GM19397 (cell line): ENCODE measurements at regions not wholly inside any gene's neighbourhood (a gene's known extent, or its start where the extent isn't known, plus 50 kb on each side); places are given as distances from the start of the nearest gene placed in this dataset.
"Not testable (repeated sequence)": the region's sequence is repeated elsewhere in the genome, so short reads cannot be mapped to it uniquely, and the experiment has no call there.

Source experiments
- ATAC-seq: cut with Tn5 transposase; IDR thresholded peaks from one replicate; pipeline ENCODE4 v1.9.1; 2021; ENCODE audit warnings: mild to moderate bottlenecking, moderate library complexity; ENCODE audit not compliant: unreplicated experiment

- no peak for ATAC-seq
Measured at GRCh38 chrX:139201924-139202323, 328.6 kb upstream of the F9 start.

GRCh38 chrX:139200793-139201192, 329.7 kb upstream of the F9 start:
- ATAC-seq = no peak

DNA sequence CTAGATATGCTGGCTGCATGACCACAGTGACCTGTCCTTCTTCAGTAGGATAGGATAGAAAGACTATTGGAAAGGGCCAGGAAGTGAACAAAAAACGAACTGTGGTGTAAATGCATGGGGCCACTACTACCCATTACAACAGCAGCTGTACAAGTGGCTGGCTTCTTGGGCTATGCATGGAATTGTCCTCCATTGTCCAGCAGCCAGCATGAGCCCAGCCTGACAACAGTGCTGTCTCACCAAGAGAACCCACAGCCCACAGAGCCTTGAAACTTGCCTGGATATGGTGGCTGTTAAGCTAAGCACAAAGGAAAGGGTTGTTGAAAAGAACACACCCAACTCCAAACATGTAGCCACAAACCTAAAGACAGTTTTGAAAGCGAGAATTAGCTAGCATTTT, 330.2 kb upstream of the F9 start:
- no peak for ATAC-seq

- no peak for ATAC-seq
Measured at GRCh38 chrX:139199933-139200332, 330.6 kb upstream of the F9 start.

DNA sequence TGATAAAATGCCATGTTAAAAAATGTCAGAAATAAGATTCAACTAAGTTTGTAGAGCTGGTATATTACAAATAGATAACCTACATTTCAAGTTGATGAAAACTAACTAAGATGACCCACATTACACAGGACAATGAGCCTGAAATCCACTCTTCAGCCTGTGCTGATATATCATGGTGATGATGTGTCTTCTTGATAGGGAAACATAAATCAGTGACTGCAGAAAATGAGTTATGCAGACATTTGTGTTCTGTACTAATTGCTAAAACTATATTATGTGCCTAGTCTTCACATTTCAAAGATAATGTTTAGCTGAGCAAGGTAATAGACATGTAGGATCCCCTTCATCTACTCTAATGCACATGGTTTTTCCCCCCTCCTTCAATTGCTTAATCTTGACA, 331.6 kb upstream of the F9 start:
- ATAC-seq = no peak

DNA sequence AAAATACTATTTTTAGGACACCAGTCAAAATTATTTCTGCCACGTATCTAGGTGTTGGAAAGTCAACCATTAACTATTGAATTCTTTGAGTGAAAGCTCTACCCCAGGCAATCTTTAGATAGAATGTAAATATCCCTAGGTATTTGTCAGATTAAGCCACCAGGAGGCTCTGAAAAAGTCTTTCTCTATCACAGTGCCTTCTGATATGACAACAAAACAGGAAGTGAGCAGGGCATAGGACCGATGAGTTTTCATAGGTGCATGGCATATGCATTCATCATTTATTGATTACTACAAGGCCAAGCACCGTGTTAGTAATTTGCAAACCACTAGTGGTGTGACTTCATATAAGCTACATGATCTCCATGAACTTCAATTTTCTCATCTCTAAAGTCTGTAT, 333.6 kb upstream of the F9 start:
- no peak for ATAC-seq

- ATAC-seq = no peak
Measured at GRCh38 chrX:139194571-139195280, 335.8 kb upstream of the F9 start.

- ATAC-seq = no peak
Measured at GRCh38 chrX:139192386-139192961, 338.1 kb upstream of the F9 start.

DNA sequence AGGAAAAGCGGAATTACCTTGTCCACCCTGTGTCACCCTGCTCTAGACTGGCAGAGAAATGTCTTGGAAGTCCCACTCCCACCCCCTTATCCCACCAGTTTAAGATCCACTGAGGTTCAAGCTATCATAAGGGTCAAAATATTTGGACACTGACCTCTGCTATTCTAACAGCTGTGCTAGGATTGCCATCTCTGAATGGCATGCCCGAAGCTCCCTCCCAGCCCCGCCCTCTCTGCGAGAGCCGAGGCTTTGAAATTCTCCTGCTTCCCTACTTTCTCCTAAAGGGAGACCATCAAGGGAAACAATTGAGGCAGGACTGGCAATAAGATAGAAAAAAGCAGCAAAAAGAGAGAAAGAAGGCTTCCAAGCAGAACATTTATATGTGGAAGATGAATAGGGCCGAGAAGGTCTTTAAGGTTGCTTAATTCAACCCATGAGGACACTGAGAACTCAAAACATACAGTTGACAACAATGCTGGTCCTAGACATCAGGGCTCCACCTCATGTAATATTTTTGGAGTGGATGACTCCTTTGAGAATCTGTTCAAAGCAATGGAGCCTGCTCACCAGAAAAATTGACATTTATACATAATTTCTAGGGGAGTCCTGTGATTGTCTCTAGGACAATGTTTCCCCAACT, 338.7 kb upstream of the F9 start:
- ATAC-seq = no peak

DNA sequence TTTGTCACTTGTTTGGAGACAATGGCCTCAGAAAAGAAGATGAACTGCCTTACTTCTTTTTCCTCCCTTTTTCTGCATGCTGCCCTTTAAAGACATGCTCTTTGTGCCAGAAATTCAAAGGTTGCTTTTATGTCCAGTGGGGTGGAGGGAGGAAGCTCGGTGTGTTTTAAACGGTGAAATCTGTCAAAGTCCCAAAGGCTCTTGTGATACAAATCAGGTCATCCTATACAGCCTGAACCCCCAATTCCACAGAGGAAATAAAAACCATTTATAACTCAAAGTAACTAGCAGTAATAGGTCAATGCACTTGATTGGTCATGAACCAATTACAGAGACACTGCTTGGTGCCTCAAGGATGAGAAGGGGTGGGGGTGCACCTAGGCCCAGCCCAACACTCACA, 339.3 kb upstream of the F9 start:
- ATAC-seq = no peak

- no peak for ATAC-seq
Measured at GRCh38 chrX:139187738-139188137, 342.8 kb upstream of the F9 start.

GRCh38 chrX:139186991-139187390, 343.5 kb upstream of the F9 start:
- ATAC-seq = no peak

- ATAC-seq = no peak
Measured at GRCh38 chrX:139179592-139179991, 350.9 kb upstream of the F9 start.

DNA sequence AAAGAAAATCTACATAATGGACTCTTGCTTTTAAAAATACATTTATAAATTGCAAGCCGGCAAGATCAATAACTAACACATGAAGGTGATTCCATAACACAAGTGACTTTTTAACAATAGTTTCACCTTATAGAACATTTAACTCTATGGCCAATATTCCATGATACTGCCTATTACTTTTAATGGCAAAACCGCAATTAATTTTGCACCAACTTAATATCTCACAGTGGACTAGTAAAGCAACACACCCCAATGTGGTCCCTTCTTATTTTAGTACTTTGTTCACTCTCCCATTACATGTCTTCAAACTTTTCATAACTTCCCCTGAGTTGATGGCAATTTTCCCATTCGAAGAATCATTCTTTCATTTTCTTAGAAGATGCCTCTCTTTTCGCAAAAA, 351.6 kb upstream of the F9 start:
- ATAC-seq = no peak

GRCh38 chrX:139172731-139173130, 357.8 kb upstream of the F9 start:
- no peak for ATAC-seq

- ATAC-seq = no peak
Measured at GRCh38 chrX:139170526-139171173, 359.9 kb upstream of the F9 start.

GRCh38 chrX:139167282-139167681, 363.3 kb upstream of the F9 start:
- no peak for ATAC-seq

GRCh38 chrX:139158256-139158655, 372.3 kb upstream of the F9 start:
- ATAC-seq = no peak

GRCh38 chrX:139156356-139156755, 374.2 kb upstream of the F9 start:
- no peak for ATAC-seq

GRCh38 chrX:139146625-139147024, 383.9 kb upstream of the F9 start:
- ATAC-seq = not testable (repeated sequence)

DNA sequence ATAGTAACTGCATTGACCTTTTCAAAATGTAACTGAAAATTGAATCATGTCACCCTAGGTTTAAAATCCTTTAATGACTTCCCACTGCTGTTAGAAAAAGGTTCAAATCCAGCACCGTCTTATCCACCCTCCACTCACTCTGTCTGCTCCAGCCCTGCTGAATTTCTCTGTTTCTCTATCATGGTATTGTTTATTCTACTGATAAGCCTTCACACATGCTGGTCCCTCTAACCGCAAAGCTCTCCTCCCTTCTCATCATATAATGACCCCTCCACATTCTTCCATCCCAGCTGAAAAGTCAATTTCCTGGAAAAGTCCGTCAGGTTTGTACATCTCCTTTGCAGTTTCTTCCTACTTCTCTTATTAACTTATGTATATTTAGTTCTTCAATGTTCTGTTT, 389.2 kb upstream of the F9 start:
- no peak for ATAC-seq

DNA sequence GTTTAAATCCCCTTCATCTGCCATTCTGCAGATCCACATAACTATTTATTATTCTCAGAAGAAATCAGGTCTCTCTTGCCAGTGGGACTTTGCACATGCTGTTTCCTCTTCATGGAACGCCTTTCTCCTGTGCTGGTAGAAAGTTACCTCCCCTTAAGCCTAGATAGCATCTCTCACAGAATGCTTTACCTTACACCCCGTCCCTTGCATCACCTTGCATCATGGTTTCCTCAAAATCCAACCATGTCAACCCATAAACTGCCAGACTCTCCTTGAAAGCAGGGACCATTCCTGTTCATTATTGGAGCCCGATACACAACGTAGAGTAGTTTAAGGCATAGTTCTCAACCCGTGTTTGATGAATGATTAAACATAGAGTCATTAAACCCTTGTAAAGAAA, 396.2 kb upstream of the F9 start:
- ATAC-seq = no peak
